ENCODE measurements at regions not wholly inside any gene's neighbourhood (a gene's known extent, or its start where the extent isn't known, plus 50 kb on each side); places are given as distances from the start of the nearest gene placed in this dataset.

DNA sequence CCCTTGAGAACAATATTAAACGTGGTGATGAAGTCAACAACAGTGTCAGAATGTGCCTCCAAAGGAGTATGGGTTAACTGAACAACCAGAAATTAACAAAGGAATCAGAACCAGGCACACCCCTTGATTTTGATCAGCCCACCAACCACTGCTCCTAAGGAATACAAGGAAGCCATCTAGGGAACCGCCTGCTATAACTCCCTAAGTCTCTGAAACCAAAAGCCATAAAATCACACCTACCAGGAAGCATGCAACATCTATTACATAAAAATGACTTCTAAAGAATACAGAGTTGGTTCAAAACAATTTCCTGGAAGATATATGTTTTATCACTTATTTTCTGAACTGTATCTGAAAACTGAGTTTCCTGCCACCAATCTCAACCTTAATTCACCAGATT is 360.0 kb downstream of the EPHA4 start:
- no peak for TF ChIP-seq POLR2AphosphoS5 (IDR thresholded peaks at IDR 0.05)
- TF ChIP-seq POLR2A (IDR thresholded peaks at IDR 0.05) = no peak
